Myocyte (in vitro differentiated cells): ENCODE measurements at regions not wholly inside any gene's neighbourhood (a gene's known extent, or its start where the extent isn't known, plus 50 kb on each side); places are given as distances from the start of the nearest gene placed in this dataset.
"Not testable (repeated sequence)": the region's sequence is repeated elsewhere in the genome, so short reads cannot be mapped to it uniquely, and the experiment has no call there.

ENCODE experiments used
- DNase-seq: peaks from one replicate; pipeline ENCODE4 v3.0.0-alpha.2; 2012; ENCODE audit warnings: low read depth

- no peak for DNase-seq
These were observed 94.9 kb upstream of the TBCA start for GRCh38 chr5:77871016-77871415.

- no peak for DNase-seq
These were observed 93.1 kb upstream of the TBCA start for GRCh38 chr5:77869116-77869798.

GRCh38 chr5:77867914-77868313, 91.8 kb upstream of the TBCA start:
- DNase-seq: peak; percentile 26

- peak; percentile 24 for DNase-seq
These were observed 91.1 kb upstream of the TBCA start for GRCh38 chr5:77867194-77867691.

GRCh38 chr5:77866198-77866597, 90.1 kb upstream of the TBCA start:
- DNase-seq: no peak

- DNase-seq: no peak
These were observed 88.9 kb upstream of the TBCA start for GRCh38 chr5:77864997-77865396.

- DNase-seq: no peak
These were observed 87.0 kb upstream of the TBCA start for GRCh38 chr5:77863181-77863580.

GRCh38 chr5:77861576-77861975, 85.4 kb upstream of the TBCA start:
- no peak for DNase-seq

- peak; percentile 32 for DNase-seq
These were observed 83.2 kb upstream of the TBCA start for GRCh38 chr5:77859306-77859705.

GRCh38 chr5:77858678-77859077, 82.5 kb upstream of the TBCA start:
- not testable (repeated sequence) for DNase-seq

GRCh38 chr5:77855369-77855768, 79.2 kb upstream of the TBCA start:
- DNase-seq: no peak

- no peak for DNase-seq
These were observed 77.3 kb upstream of the TBCA start for GRCh38 chr5:77853353-77853907.

GRCh38 chr5:77852514-77853352, 76.6 kb upstream of the TBCA start:
- DNase-seq: peak; percentile 62

- DNase-seq: no peak
These were observed 76.0 kb upstream of the TBCA start for GRCh38 chr5:77852068-77852513.

- peak; percentile 31 for DNase-seq
These were observed 75.3 kb upstream of the TBCA start for GRCh38 chr5:77851176-77852067.

GRCh38 chr5:77850536-77851175, 74.5 kb upstream of the TBCA start:
- no peak for DNase-seq

- DNase-seq: no peak
These were observed 73.3 kb upstream of the TBCA start for GRCh38 chr5:77849308-77849900.

GRCh38 chr5:77847814-77848290, 71.7 kb upstream of the TBCA start:
- DNase-seq: no peak

- DNase-seq: no peak
These were observed 71.0 kb upstream of the TBCA start for GRCh38 chr5:77847129-77847460.
